ENCODE measurements at regions not wholly inside any gene's neighbourhood (a gene's known extent, or its start where the extent isn't known, plus 50 kb on each side); places are given as distances from the start of the nearest gene placed in this dataset.
A peak's percentile ranks its signal among the peaks of the same experiment; 100 is the strongest.

GRCh38 chr7:84248267-84248666 lies 53.7 kb upstream of the SEMA3A start:
- H3K27me3 ChIP-seq (ENCODE audit: insufficient read depth): no peaks in the 10 kb centered on the region
- H3K27ac ChIP-seq (ENCODE audit: low read depth): no peak overlapping the region
- DNase-seq (ENCODE audit: low spot score) (no peak), ATAC-seq (no peak)
- no peak overlapping the region for H3K27ac Mint-ChIP-seq
- peaks cover 18% of the 10 kb centered on the region for H3K4me1 Mint-ChIP-seq
- TF ChIP-seq EZH2 (IDR thresholded peaks at IDR 0.05; ENCODE audit: low read depth, unreplicated experiment): no peak
- TF ChIP-seq ETS1 (IDR thresholded peaks at IDR 0.05): no peak
- no peak for TF ChIP-seq ZNF462 (CRISPR knock-in tag; IDR thresholded peaks at IDR 0.05)
- TF ChIP-seq CTCF (conservative IDR thresholded peaks at IDR 0.05; ENCODE audit: low read depth in 2 of 2): no peak
- TF ChIP-seq EZH2phosphoT487 (IDR thresholded peaks at IDR 0.05; ENCODE audit: unreplicated experiment): no peak
- no peak for TF ChIP-seq REST (IDR thresholded peaks at IDR 0.05; ENCODE audit: unreplicated experiment)
- H3K4me2 ChIP-seq: no peak overlapping the region
- H3K4me3 ChIP-seq: no peak overlapping the region
- H3F3A ChIP-seq (replicated peaks; ENCODE audit: low read depth): no peaks in the 10 kb centered on the region
- H3K9me3 Mint-ChIP-seq: peaks cover 28% of the 10 kb centered on the region
- peaks cover 15% of the 10 kb centered on the region for H3K4me1 ChIP-seq (ENCODE audit: insufficient read depth)
- peaks cover 28% of the 10 kb centered on the region for H3K36me3 Mint-ChIP-seq (ENCODE audit: low read depth)
- H2AFZ ChIP-seq: peak overlapping the region; percentile 75; the same call in 1 of the 2 replicates
- H3K27me3 Mint-ChIP-seq (ENCODE audit: insufficient read depth, low read depth, poor library complexity): peaks cover 2% of the 10 kb centered on the region
- H3K36me3 ChIP-seq (ENCODE audit: insufficient read depth): 0 out of 2 replicates have a peak, but pooled peaks cover 3% of the 10 kb centered on the region
- H3K9me2 ChIP-seq (ENCODE audit: insufficient read depth): no peaks in the 10 kb centered on the region
- H4K20me1 ChIP-seq (replicated peaks; ENCODE audit: insufficient read depth): no peaks in the 10 kb centered on the region
- H3K79me2 ChIP-seq (replicated peaks; ENCODE audit: insufficient read depth): no peaks in the 10 kb centered on the region
- H3K4me3 Mint-ChIP-seq: no peak overlapping the region

All from GM23338 (cell line).